Skeletal muscle tissue (tissue), 3 donors: ENCODE measurements at regions not wholly inside any gene's neighbourhood (a gene's known extent, or its start where the extent isn't known, plus 50 kb on each side); places are given as distances from the start of the nearest gene placed in this dataset.
"Not testable (repeated sequence)": the region's sequence is repeated elsewhere in the genome, so short reads cannot be mapped to it uniquely, and the experiment has no call there.

Experiments
- H3K27ac ChIP-seq: one replicate; pipeline ENCODE4 v1.7.0; 2013; ENCODE audit warnings: mild to moderate bottlenecking, low read depth, low read length, inconsistent platforms
- H3K27me3 ChIP-seq, 3 donors: one replicate each; pipeline ENCODE4 v1.7.0; 2013; ENCODE audit warnings: low read length in 3 of 3; ENCODE audit not compliant: control insufficient read depth in 3 of 3, insufficient read depth in 3 of 3
- H3K36me3 ChIP-seq, 3 donors: one replicate each; pipeline ENCODE4 v1.7.0; 2013; ENCODE audit warnings: low read length in 3 of 3; ENCODE audit not compliant: control insufficient read depth in 3 of 3, insufficient read depth in 3 of 3
- H3K4me1 ChIP-seq, 3 donors: one replicate each; pipeline ENCODE4 v1.7.0; 2013; ENCODE audit warnings: low read length in 3 of 3, mild to moderate bottlenecking in 3 of 3; ENCODE audit not compliant: control insufficient read depth in 3 of 3, insufficient read depth in 3 of 3
- H3K4me3 ChIP-seq, 3 donors: one replicate each; pipeline ENCODE4 v1.7.0; 2013; ENCODE audit warnings: low read length in 3 of 3
- H3K9ac ChIP-seq, 3 donors: one replicate each; pipeline ENCODE4 v1.7.0; 2013; ENCODE audit warnings: low read length in 3 of 3, mild to moderate bottlenecking in 3 of 3, moderate library complexity in 2 of 3, low read depth in 1 of 3
- H3K9me3 ChIP-seq, 3 donors: one replicate each; pipeline ENCODE4 v1.7.0; 2013; ENCODE audit warnings: low read length in 3 of 3; ENCODE audit not compliant: control insufficient read depth in 3 of 3
- donor health status: Osteomylitis.

GRCh38 chr2:48203668-48204067 is 110.8 kb upstream of the FOXN2 start:
- no peaks in the 10 kb centered on the region for H3K27me3 ChIP-seq
- H3K9ac ChIP-seq = no peak overlapping the region
- no peak overlapping the region for H3K4me3 ChIP-seq
- H3K36me3 ChIP-seq = no peaks in the 10 kb centered on the region
- no peak overlapping the region for H3K27ac ChIP-seq
- peaks cover 0 to 2% (median 0%) of the 10 kb centered on the region in 3 donors for H3K4me1 ChIP-seq
- no peaks in the 10 kb centered on the region for H3K9me3 ChIP-seq

- Histone ChIP-seq H3K4me1 (peaks cover 0 to 5% (median 2%) of the 10 kb centered on the region in 3 donors), H3K9ac (no peak overlapping the region), H3K27ac (no peak overlapping the region)
Measured at GRCh38 chr2:48204750-48205136, 109.7 kb upstream of the FOXN2 start.

DNA sequence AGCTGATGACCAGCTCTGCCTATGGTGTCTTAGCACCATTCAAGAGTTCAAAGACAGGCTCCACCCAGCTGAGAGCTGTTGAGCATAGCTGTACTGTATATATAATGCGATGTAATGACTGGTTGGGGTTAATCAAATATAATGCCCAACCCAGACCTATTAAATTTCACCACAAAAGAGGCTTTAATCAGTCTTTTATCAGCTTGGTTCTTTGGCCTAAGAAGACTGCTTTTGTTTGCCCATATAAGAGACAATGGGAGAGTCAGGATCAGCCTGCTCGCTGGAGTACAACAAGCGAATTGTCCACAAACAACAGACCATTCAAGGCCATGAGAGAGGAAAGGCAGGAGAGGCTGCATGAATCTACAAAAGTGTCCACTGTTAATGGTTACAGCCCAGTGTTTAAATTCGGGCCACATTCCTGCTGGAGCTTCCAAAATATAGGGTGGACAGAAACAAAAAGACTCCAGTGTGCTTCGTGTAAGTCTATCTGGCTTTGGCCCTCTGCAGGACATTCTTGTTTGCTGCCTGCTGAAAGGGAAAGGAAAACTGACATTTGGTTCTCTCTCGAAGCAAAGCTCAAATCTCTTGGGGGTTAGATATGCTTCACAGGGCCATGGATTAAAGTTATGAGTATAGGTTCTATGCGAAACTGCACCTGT is 109.2 kb upstream of the FOXN2 start:
- Histone ChIP-seq H3K36me3 (no peaks in the 10 kb centered on the region), H3K9me3 (no peaks in the 10 kb centered on the region), H3K27ac (no peak overlapping the region), H3K27me3 (no peaks in the 10 kb centered on the region), H3K9ac (no peak overlapping the region), H3K4me1 (peaks cover 0 to 5% (median 2%) of the 10 kb centered on the region in 3 donors), H3K4me3 (no peak overlapping the region)

More at GRCh38 chr2:48204750-48205136, 109.7 kb upstream of the FOXN2 start:
- Histone ChIP-seq H3K36me3 (no peaks in the 10 kb centered on the region), H3K4me3 (no peak overlapping the region), H3K27me3 (no peaks in the 10 kb centered on the region), H3K9me3 (no peaks in the 10 kb centered on the region)

- not testable (repeated sequence) for H3K27me3 ChIP-seq, H3K9me3 ChIP-seq, H3K27ac ChIP-seq, H3K4me3 ChIP-seq, H3K4me1 ChIP-seq, H3K9ac ChIP-seq, H3K36me3 ChIP-seq
Measured at GRCh38 chr2:48206056-48206656, 108.3 kb upstream of the FOXN2 start.

DNA sequence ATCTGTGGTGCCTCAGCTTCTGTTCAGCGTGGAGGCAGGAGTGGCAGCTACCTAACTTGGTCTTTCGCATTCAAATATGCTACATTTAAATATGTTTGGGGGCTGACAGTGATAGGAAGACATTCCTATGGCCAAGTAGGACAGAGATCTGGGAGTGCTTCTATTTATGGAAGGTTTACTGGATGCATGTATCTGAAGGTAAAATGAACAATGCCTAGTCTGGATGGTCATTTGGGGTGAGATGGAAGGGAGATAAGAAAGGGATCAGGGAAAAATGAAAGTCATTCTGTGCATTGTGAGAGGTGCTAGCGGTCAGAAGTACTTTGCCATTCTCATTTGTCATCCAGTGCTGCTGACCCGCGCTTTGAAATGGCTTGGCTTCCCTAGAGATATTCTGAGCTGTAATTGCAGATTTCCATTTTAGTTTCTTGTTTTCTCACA is 107.3 kb upstream of the FOXN2 start:
- H3K27me3 ChIP-seq = no peaks in the 10 kb centered on the region
- no peaks in the 10 kb centered on the region for H3K36me3 ChIP-seq
- no peak overlapping the region for H3K9ac ChIP-seq
- H3K4me1 ChIP-seq = peaks cover 0 to 5% (median 2%) of the 10 kb centered on the region in 3 donors
- no peaks in the 10 kb centered on the region for H3K9me3 ChIP-seq
- H3K27ac ChIP-seq = no peak overlapping the region
- H3K4me3 ChIP-seq = no peak overlapping the region

DNA sequence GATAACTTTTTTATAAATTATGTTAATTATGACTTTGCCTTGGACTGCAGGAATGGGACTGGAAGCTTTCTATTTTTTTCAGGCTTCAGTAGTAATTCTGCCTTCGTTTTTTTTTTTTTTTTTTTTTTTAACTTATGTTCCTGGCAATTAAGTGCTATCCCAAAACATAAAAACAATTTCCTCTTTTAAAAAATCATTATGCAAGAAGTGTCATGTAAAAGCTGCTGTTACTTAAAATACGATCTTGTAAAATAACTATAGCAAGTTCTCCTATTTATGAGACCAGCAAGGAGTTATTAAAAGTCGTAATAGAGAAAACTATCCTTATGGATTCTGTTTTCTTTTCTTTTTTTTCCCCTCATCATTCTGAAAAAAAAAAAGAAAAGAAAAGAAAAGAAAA is 106.6 kb upstream of the FOXN2 start:
- H3K4me1 ChIP-seq = peaks cover 0 to 5% (median 2%) of the 10 kb centered on the region in 3 donors
- H3K27ac ChIP-seq = no peak overlapping the region
- H3K9ac ChIP-seq = no peak overlapping the region
- no peaks in the 10 kb centered on the region for H3K27me3 ChIP-seq
- no peaks in the 10 kb centered on the region for H3K36me3 ChIP-seq
- no peaks in the 10 kb centered on the region for H3K9me3 ChIP-seq
- H3K4me3 ChIP-seq = no peak overlapping the region

- Histone ChIP-seq H3K27me3 (no peaks in the 10 kb centered on the region), H3K9me3 (no peaks in the 10 kb centered on the region), H3K9ac (no peak overlapping the region), H3K36me3 (no peaks in the 10 kb centered on the region), H3K27ac (no peak overlapping the region), H3K4me1 (peaks cover 2 to 5% (median 5%) of the 10 kb centered on the region in 3 donors), H3K4me3 (no peak overlapping the region)
Measured at GRCh38 chr2:48209214-48209885, 105.1 kb upstream of the FOXN2 start.

- no peak overlapping the region for H3K4me3 ChIP-seq
- peaks cover 2 to 6% (median 5%) of the 10 kb centered on the region in 3 donors for H3K4me1 ChIP-seq
Measured at GRCh38 chr2:48210189-48210588, 104.3 kb upstream of the FOXN2 start.

GRCh38 chr2:48213646-48214045 is 100.8 kb upstream of the FOXN2 start:
- Histone ChIP-seq H3K4me3 (no peak overlapping the region), H3K27me3 (no peaks in the 10 kb centered on the region), H3K27ac (no peak overlapping the region), H3K4me1 (peaks cover 0 to 6% (median 5%) of the 10 kb centered on the region in 3 donors), H3K36me3 (no peaks in the 10 kb centered on the region), H3K9me3 (no peaks in the 10 kb centered on the region), H3K9ac (no peak overlapping the region)

More at GRCh38 chr2:48210189-48210588, 104.3 kb upstream of the FOXN2 start:
- Histone ChIP-seq H3K9ac (no peak overlapping the region), H3K36me3 (no peaks in the 10 kb centered on the region), H3K9me3 (no peaks in the 10 kb centered on the region), H3K27ac (no peak overlapping the region), H3K27me3 (no peaks in the 10 kb centered on the region)

- no peaks in the 10 kb centered on the region for H3K9me3 ChIP-seq
- no peaks in the 10 kb centered on the region for H3K27me3 ChIP-seq
- H3K27ac ChIP-seq = no peak overlapping the region
Measured at GRCh38 chr2:48218169-48218568, 96.3 kb upstream of the FOXN2 start.

More at GRCh38 chr2:48218169-48218568, 96.3 kb upstream of the FOXN2 start:
- no peak overlapping the region for H3K9ac ChIP-seq
- H3K4me1 ChIP-seq = peaks cover 0 to 6% (median 0%) of the 10 kb centered on the region in 3 donors
- H3K36me3 ChIP-seq = no peaks in the 10 kb centered on the region
- no peak overlapping the region for H3K4me3 ChIP-seq
